RWPE2 (cell line): ENCODE measurements at regions not wholly inside any gene's neighbourhood (a gene's known extent, or its start where the extent isn't known, plus 50 kb on each side); places are given as distances from the start of the nearest gene placed in this dataset.

ENCODE experiments used
- ATAC-seq: fragments of 200-7000 bp; cut with Tn5 transposase; 3 replicates; pipeline ENCODE4 v1.9.1; 2021; ENCODE audit warnings: low read depth
- DNase-seq: peaks from one replicate; pipeline ENCODE4 v3.0.0-alpha.2; 2020; ENCODE audit warnings: low spot score
- H3K27ac ChIP-seq: fragments of 450-650 bp; 2 replicates; pipeline ENCODE4 v1.5.1; 2017; ENCODE audit warnings: mild to moderate bottlenecking; ENCODE audit not compliant: poor library complexity, severe bottlenecking
- H3K27me3 ChIP-seq: fragments of 250-450 bp; sonication (Bioruptor Pico); 2 replicates; pipeline ENCODE4 v1.5.1; 2021; ENCODE audit warnings: mild to moderate bottlenecking, moderate library complexity; ENCODE audit not compliant: insufficient read depth, poor library complexity, severe bottlenecking
- H3K36me3 ChIP-seq: fragments of 250-450 bp; sonication (Bioruptor Pico); 2 replicates; pipeline ENCODE4 v1.5.1; 2020; ENCODE audit warnings: low read depth, mild to moderate bottlenecking, moderate library complexity
- H3K4me1 ChIP-seq: fragments of 250-450 bp; sonication (Bioruptor Pico); 2 replicates; pipeline ENCODE4 v1.5.1; 2021; ENCODE audit warnings: mild to moderate bottlenecking, moderate library complexity; ENCODE audit not compliant: insufficient read depth, poor library complexity, severe bottlenecking
- H3K4me3 ChIP-seq: fragments of 250-450 bp; sonication (Bioruptor Pico); 2 replicates; pipeline ENCODE4 v1.5.1; 2021; ENCODE audit warnings: mild to moderate bottlenecking, moderate library complexity; ENCODE audit not compliant: severe bottlenecking
- H3K9me3 ChIP-seq: fragments of 250-450 bp; sonication (Bioruptor Pico); 2 replicates; pipeline ENCODE4 v1.5.1; 2021; ENCODE audit warnings: mild to moderate bottlenecking, moderate library complexity; ENCODE audit not compliant: severe bottlenecking
- CTCF ChIP-seq: fragments of 450-650 bp; IDR thresholded peaks from one replicate; pipeline ENCODE4 v1.5.1; 2017; ENCODE audit warnings: mild to moderate bottlenecking, moderate library complexity; ENCODE audit not compliant: poor library complexity, severe bottlenecking

- Histone ChIP-seq H3K4me1 (no peaks in the 10 kb centered on the region), H3K9me3 (no peaks in the 10 kb centered on the region), H3K36me3 (no peaks in the 10 kb centered on the region), H3K27ac (no peak overlapping the region), H3K27me3 (no peaks in the 10 kb centered on the region), H3K4me3 (no peak overlapping the region)
- ATAC-seq (no peak), DNase-seq (no peak)
- no peak for TF ChIP-seq CTCF
These were observed 2698.7 kb downstream of the PCDH9 start for GRCh38 chr13:64531400-64531799.

- H3K4me3 ChIP-seq = no peak overlapping the region
- no peak overlapping the region for H3K27ac ChIP-seq
- ATAC-seq = no peak
- H3K36me3 ChIP-seq = no peaks in the 10 kb centered on the region
- H3K9me3 ChIP-seq = no peaks in the 10 kb centered on the region
- H3K27me3 ChIP-seq = no peaks in the 10 kb centered on the region
- no peaks in the 10 kb centered on the region for H3K4me1 ChIP-seq
- no peak for DNase-seq
- peak; percentile 67 for TF ChIP-seq CTCF
These were observed 2700.2 kb downstream of the PCDH9 start for GRCh38 chr13:64529874-64530485.

GRCh38 chr13:64528838-64529237, 2701.3 kb downstream of the PCDH9 start:
- Histone ChIP-seq H3K27ac (no peak overlapping the region), H3K36me3 (no peaks in the 10 kb centered on the region), H3K4me3 (no peak overlapping the region), H3K27me3 (no peaks in the 10 kb centered on the region), H3K4me1 (no peaks in the 10 kb centered on the region), H3K9me3 (no peaks in the 10 kb centered on the region)
- DNase-seq (no peak), ATAC-seq (no peak)
- no peak for TF ChIP-seq CTCF

- Histone ChIP-seq H3K4me3 (no peak overlapping the region), H3K9me3 (no peaks in the 10 kb centered on the region), H3K4me1 (no peaks in the 10 kb centered on the region), H3K36me3 (no peaks in the 10 kb centered on the region), H3K27me3 (no peaks in the 10 kb centered on the region), H3K27ac (no peak overlapping the region)
- no peak for DNase-seq
- no peak for TF ChIP-seq CTCF
- ATAC-seq = no peak; the same call in 2 of the 3 replicates
These were observed 2702.6 kb downstream of the PCDH9 start for GRCh38 chr13:64527561-64527960.

- no peaks in the 10 kb centered on the region for H3K36me3 ChIP-seq
- H3K27ac ChIP-seq = no peak overlapping the region
- no peak overlapping the region for H3K4me3 ChIP-seq
- H3K4me1 ChIP-seq = no peaks in the 10 kb centered on the region
- DNase-seq = no peak
- H3K27me3 ChIP-seq = no peaks in the 10 kb centered on the region
- TF ChIP-seq CTCF = no peak
- H3K9me3 ChIP-seq = no peaks in the 10 kb centered on the region
- no peak for ATAC-seq
These were observed 2704.4 kb downstream of the PCDH9 start for GRCh38 chr13:64525687-64526086.
